Mammary epithelial cell (primary cell): ENCODE measurements at regions not wholly inside any gene's neighbourhood (a gene's known extent, or its start where the extent isn't known, plus 50 kb on each side); places are given as distances from the start of the nearest gene placed in this dataset.

Experiments
- EZH2 ChIP-seq: IDR thresholded peaks from 2 replicates; pipeline ENCODE4 v1.6.1; 2012; ENCODE audit warnings: low read length, inconsistent platforms, borderline replicate concordance
- TF ChIP-seq, protein P1 (sequence below), 2 donors: IDR thresholded peaks in 1 of 2; conservative IDR thresholded peaks in 1 of 2; 2 replicates each; pipeline ENCODE4 v1.5.1; 2011 to 2012; ENCODE audit warnings: inconsistent platforms in 2 of 2, low read length in 2 of 2, mild to moderate bottlenecking in 2 of 2, control low read depth in 1 of 2, low read depth in 1 of 2; ENCODE audit not compliant: insufficient read depth in 1 of 2; ENCODE audit errors: extremely low read depth in 1 of 2

DNA sequence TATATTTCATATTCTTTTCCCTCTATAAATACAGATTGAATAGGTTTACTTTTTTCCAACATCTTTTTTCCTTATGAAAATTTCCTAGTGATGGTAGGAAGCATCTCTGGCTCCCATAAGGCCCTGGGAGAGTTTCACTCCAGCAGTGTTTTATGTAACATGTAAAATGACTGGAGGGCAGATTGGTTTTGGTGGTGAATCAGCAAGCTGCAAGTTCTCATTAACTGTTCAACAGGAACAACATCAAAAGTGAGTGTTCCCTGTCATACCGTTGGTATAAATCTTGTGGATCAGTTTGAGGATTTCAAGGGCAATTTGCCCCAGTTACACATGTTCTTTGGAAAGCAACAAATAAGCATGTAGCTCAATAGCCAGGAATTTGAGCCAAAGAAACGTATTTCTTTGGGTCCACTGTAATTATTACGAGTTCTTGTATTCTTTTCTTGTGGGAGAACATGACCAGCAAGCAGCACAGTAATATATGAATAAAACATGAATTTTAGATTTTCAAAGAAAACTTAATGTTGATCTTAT lies 345.7 kb downstream of the SV2B start:
- TF ChIP-seq, protein P1, sequence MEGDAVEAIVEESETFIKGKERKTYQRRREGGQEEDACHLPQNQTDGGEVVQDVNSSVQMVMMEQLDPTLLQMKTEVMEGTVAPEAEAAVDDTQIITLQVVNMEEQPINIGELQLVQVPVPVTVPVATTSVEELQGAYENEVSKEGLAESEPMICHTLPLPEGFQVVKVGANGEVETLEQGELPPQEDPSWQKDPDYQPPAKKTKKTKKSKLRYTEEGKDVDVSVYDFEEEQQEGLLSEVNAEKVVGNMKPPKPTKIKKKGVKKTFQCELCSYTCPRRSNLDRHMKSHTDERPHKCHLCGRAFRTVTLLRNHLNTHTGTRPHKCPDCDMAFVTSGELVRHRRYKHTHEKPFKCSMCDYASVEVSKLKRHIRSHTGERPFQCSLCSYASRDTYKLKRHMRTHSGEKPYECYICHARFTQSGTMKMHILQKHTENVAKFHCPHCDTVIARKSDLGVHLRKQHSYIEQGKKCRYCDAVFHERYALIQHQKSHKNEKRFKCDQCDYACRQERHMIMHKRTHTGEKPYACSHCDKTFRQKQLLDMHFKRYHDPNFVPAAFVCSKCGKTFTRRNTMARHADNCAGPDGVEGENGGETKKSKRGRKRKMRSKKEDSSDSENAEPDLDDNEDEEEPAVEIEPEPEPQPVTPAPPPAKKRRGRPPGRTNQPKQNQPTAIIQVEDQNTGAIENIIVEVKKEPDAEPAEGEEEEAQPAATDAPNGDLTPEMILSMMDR (conservative IDR thresholded peaks at IDR 0.05 in 1 of 2, IDR thresholded peaks at IDR 0.05 in 1 of 2; ENCODE audit: extremely low read depth in 1 of 2, insufficient read depth in 1 of 2, low read depth in 1 of 2, low read length in 2 of 2): no peak
- no peak for TF ChIP-seq EZH2
